SK-N-DZ (cell line): ENCODE measurements at regions not wholly inside any gene's neighbourhood (a gene's known extent, or its start where the extent isn't known, plus 50 kb on each side); places are given as distances from the start of the nearest gene placed in this dataset.
"Not testable (repeated sequence)": the region's sequence is repeated elsewhere in the genome, so short reads cannot be mapped to it uniquely, and the experiment has no call there.

ENCODE experiments used
- DNase-seq: peaks from one replicate; pipeline ENCODE4 v3.0.0-alpha.2; 2015; ENCODE audit warnings: low spot score

DNA sequence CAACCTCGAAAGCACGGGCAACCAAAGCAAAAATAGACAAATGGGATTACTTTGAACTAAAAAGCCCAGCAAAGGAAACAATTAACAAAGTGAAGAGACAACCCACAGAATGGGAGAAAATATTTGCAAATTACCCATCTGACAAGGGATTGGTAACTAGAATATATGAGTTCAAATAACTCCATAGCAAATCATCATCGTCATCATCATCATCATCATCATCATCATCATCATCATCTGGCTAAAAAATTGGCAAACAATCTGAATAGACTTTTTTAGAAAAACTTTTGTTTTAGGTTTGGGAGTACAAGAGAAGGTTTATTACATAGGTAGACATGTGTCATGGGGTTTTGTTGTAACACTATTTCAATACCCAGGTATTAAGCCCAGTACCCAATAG, 1239.3 kb upstream of the FAM98A start:
- DNase-seq: no peak

DNA sequence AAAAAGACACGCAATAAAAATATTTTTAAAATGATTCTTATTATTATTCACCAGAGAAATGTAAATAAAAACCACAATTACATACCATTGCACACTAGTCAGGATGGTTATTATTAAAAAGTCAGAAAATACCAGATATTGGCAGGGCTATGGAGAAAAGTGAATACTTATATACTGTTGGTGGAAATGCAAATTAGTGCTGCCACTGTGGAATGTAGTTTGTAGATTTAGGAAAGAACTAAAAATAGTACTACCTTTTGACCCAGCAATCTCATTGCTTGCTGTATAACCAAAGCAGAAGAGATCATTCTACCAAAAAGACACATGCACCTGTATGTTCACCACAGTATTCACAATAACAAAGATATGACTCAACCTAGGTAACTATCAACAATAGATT, 1237.3 kb upstream of the FAM98A start:
- no peak for DNase-seq

DNA sequence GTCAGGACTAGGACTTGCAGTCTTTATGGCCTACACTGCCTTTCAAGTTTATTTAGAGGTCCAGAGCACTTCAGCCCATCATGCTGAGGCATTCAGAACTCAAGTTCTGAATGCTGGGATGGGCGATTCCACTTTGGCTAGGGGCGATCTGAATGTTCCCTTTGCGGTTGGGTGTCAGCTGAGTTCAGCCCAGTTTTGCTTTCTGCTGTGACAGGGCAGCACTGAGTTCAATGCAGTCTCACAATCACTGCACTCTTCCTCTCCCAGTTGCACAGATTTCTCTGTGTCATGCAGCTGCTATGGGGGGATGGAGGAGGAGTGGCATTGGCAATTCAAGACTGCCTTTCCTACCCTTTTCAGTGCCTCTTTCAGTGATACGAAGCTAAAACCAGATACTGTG, 1232.0 kb upstream of the FAM98A start:
- DNase-seq: no peak

DNA sequence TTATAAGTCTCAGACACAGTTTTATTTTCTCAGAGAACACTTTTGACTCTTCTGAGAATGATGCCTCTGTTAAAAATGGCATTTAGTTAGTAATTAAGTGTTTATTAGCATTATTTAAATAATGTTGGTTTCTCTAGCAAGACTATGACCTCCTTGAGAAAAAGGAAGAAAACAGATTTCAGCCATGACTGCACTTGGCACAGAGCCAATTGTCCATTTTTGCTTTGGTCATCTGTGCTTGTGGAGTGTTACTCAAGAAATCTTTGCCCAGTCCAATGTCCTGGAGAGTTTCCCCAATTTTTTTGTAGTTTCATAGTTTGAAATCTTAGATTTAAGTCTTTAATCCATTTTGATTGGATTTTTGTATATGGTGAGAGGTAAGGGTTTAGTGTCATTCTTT, 1229.4 kb upstream of the FAM98A start:
- no peak for DNase-seq

DNA sequence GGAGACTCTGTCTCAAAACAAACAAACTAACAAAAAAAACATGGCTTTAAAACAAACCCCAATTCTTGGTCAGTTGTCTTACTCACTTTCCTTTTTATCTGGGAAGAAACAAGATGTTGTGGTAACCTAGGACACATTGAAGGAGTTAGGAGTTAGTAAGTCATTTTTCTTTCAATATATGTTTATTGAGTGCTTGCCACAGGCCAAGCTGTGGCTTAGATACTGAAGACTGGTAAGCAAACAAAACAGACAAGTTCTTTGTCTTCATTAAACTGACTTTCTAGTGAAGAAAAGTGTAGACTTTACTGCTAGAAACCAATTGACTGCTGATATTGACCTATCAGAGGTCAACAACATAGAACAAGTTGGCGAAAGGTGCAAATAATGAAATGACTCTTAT, 1228.3 kb upstream of the FAM98A start:
- no peak for DNase-seq

DNA sequence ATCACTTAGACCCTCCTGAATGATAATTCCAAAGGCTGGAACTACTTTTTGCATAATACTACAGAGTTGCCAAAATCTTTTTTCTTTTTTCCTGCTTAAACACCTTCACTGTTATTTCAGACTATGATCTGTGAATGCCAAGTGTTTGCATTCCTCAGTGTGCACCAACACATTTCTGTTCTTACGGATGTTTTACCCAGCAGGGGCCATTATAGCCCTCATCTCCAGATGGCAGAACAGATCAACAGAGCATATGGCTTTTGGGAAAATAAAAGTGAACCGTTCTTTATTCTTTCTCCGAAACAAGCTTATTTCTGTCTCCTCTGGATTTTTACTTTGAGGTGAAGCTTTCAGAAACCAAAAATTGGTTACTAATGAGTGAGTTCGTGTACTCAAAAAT, 1226.6 kb upstream of the FAM98A start:
- DNase-seq: no peak

DNA sequence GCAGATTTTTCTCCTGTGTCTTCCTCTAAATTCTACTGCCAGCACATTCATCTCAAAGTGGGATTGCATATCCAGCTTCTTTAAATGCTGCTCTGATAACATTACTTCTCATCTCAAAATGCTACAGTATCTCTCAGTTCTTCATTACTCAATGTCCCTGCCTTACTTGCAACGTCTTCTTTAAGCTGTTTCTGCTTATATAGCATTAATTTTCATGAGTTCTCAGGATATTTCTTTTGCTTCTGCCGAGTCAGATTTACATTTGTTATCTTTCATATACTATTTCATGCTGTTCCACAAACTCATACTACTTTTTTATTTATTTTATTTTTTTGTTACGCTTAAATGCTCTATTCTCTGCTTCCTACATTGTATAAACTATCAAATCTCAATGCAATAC, 1223.5 kb upstream of the FAM98A start:
- no peak for DNase-seq

DNA sequence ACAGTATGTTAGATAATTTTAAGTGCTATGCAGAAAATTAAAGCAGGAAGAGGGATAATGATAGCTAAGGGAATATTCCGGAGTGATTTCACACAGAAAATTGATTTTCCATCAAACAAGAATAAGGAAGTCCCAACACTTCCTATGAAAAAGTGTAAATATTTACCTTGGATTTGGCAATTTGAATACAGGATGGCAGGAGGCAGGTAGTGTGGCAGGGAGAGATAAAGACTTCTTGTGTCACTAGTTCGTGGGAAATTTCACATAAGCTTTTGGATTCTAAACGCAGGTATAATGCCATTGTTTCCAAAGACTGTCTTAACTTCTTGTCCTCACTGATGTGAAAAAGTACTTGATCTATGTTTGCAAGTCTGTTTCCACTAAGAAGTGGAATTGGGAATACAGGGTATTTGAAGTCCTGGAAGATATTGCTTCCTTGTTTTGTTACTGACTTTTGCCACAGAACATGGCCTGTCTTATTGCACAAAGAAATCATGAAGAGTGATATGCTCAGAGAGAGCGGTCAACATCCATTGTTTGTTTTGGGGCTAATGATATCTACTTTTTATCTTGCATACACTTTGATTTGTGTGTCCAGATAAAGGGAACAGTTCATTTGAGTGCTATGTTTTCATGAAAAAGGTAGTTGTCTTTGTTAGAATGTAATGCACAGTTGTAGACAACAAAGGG, 1216.1 kb upstream of the FAM98A start:
- DNase-seq: no peak

DNA sequence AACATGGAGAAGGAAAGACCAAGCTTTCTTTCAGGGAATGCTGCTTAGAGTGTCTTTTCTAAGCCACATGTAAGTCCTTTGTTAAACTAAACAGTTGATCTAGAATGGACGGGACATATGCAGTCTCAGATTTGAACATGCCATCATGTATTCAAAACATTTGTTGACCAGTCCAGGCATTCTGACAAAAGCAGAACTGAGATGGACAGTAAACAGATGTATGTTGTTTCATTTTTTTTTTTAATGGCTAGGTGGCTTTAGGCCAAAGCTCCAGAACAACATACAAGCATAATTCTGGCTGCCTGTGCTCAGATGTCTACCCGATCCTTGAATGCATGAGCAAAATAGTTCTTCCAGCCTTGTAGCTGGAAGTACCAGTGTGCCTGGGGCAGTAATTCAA, 1211.4 kb upstream of the FAM98A start:
- no peak for DNase-seq

DNA sequence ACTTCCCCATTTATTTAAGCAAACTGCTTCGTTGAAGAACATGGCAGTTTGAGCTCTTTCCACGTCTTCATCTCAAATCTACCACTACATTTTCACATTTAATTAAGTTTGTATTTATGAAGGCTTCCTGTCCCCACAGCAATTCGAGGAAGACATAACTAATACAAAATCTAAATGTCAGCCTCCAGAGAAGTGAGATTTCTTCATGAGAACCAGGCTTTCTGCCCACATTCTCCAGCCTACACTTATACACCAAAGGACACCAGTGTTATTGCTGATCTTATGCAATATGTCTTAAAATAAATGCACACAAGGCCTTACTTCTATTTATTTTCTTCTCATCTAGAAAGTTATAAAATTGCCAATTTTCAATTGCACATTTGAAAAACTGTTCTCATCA, 1209.3 kb upstream of the FAM98A start:
- no peak for DNase-seq

DNA sequence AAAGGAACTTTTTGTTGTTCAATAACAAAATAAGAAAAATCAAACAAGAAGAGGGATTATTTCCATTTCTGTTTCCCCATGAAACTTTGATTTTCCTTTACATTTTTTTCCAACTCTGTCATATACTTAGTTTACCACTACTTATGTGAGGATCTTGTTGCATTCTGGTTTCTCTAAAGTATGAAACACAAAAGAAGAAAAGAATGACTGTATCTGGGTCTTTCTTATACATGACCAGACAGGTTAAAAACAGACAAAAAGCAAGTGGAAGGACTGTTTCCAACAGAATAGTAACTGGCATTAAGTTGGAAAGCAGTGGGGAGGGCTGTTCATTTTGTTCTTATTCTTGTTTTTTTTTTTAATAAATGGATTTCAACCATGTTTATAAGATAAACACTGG, 1207.8 kb upstream of the FAM98A start:
- no peak for DNase-seq

DNA sequence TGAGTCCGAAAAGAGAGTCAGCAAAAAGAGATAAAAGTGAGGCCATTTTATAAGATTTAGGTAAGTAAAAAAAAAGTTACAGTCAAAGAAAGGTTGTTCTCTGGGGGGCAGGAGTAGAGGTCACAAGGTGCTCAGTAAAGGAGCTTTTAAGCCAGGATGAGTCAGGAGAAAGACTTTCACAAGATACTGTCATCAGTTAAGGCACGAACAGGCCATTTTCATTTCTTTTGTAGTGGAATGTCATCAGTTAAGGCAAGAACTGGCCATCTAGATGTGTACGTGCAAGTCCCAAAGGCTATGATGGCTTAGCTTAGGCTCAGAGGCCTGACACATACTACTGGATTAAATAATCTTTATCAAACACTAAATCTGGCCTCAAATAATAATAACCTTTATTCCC, 1207.3 kb upstream of the FAM98A start:
- DNase-seq: no peak

DNA sequence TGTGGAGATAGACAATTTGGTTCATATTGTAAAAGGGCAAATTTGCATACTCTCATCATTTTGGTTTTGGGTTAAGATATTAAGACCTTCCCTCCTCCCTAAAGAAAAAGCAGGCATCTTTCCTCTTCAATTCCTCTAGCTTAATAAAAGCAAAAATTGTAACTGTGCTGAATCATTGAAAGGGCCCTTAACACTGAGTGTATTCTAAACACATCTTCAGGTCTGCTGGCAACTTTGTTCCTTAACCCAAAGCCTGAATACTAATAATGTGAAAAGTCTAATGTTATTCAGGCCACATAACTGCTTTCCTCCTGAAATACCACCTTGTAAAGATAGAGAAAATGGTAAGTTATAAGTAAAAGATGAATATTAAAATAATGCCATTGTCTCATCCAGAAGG, 1200.5 kb upstream of the FAM98A start:
- no peak for DNase-seq

DNA sequence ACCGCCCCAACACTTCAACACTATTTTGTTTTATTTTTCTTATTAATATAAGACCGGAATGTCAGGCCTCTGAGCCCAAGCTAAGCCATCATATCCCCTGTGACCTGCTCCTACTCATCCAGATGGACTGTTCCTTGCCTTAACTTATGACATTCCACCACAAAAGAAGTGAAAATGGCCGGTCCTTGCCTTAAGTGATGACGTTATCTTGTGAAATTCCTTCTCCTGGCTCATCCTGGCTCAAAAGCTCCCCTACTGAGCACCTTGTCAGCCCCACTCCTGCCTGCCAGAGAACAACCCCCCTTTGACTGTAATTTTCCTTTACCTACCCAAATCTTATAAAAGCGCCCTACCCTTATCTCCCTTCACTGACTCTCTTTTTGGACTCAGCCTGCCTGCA, 1196.5 kb upstream of the FAM98A start:
- DNase-seq: not testable (repeated sequence)

DNA sequence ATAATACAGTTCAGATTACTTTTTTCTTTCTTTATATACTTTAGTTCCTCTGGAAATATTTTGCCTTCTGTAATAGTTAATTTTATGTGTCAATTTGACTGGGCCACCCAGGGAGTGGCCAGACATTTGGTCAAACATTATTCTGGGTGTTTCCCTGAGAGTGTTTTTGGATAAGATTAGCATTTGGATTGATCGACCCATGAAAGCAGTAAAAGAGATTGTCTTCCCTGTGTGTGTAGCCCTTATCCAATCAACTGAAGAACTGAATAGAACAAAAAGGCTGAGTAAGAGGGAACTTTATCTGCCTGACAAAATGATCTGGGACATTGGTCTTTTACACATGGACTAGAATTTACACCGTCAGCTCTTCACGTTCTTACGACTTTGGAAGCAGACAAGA, 1190.1 kb upstream of the FAM98A start:
- DNase-seq: no peak

DNA sequence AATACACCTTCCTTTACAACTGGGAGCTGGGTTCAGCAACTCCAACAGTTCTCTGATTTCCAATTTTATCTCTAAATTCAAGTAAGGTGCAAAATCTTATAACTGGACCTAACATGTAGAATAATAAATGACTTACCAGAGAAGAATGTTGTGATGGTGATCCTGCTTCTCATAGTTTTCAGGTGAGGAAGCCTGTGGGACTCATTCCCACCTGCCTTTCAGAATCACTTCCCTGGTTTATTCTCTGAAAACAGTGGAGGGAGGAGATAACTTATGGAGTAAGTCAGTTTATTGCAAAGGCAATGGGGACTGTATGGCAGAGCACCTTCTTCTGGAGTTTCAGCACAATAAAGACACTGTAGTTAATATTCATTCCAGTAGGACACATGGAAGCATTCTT, 1188.2 kb upstream of the FAM98A start:
- DNase-seq: no peak

DNA sequence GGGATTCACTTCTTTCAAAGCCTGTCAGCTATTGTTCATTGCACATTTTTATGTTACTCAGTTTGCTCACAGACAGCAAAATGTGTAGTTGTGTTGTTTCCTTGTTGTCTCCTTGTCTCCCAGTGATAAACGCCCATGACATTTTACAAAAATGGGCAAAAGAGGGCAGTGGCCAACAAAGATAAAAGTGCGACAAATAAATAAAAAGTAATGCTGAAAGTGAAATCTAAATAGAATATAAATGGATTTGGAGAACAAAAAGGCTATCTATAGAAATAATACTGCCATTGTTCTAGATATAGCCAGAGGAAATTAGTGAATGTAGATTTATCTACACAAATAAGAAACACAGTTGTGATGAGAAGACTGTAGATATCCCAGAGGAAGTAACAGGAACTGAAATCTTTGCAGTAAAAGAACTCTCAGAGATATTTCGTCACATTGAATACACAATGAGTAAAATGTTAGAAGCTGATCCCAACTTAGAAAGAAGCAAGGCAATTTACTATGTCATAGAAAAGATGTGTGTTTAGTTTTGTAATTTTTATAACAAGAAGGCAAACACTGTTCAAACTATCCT, 1186.2 kb upstream of the FAM98A start:
- DNase-seq: no peak

DNA sequence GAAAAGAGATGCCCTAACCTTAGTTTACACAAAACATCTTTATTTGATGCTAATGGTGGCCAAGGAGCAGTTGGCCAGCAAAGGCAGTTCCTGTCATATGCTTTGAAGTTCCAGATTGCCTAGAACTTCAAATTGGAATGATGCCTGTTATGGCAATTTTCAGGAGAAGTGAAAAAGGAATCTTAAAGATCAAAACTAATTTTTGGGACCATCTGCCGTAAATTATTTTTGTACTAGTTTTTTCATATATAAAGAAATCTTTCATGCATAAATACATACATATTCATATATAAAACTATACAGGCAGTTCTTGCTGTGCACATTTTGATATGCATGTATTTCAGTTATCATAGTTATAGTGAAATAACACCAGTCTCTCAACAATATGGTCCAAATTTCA, 1185.6 kb upstream of the FAM98A start:
- DNase-seq: no peak

DNA sequence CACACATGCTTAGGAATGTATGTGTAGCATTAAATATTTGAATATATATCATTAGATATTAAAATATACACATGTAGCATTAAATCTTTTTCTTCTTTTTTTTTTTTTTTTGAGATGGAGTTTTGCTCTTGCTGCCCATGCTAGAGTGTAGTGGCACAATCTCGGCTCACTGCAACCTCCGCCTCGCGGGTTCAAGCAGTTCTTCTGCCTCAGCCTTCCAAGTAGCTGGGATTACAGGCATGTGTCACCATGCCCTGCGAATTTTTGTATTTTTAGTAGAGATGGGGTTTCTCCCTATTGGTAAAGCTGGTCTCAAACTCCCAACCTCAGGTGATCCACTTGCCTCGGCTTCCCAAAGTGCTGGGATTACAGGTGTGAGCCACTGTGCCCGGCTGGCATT, 1151.6 kb upstream of the FAM98A start:
- DNase-seq: not testable (repeated sequence)

DNA sequence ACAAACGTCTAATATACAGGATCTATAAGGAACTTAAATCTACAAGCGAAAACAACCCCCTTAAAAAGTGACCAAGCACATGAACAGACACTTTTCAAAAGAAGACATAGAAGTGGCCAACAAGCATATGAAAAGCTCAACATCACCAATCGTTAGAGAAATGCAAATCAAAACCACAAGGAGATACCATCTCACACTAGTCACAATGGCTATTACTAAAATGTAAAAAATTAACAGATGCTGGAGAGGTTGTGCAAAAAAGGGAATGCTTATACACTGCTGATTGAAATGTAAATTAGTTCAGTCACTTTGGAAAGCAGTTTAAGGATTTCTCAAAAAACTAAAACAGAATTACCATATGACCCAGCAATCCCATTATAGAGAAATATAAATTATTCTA, 1148.5 kb upstream of the FAM98A start:
- DNase-seq: no peak

DNA sequence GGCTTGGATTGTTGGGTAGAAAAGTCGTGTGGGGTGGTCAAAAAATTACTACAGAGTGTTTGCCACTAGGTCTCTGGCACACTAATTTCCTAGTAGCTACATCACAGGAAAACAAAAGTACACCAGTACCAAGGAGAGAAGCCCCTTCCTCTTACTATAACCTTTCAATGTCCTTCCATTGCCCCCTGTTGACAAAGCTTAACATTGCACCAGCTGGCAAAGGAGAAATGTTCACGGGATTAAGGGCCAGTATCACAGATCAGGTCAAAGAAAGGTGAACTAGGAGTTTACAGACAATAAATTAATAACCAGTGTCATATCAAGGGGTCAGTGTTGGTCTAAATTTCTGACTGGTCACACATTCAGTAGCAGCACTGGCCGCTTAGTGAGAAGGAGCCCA, 1139.6 kb upstream of the FAM98A start:
- no peak for DNase-seq

DNA sequence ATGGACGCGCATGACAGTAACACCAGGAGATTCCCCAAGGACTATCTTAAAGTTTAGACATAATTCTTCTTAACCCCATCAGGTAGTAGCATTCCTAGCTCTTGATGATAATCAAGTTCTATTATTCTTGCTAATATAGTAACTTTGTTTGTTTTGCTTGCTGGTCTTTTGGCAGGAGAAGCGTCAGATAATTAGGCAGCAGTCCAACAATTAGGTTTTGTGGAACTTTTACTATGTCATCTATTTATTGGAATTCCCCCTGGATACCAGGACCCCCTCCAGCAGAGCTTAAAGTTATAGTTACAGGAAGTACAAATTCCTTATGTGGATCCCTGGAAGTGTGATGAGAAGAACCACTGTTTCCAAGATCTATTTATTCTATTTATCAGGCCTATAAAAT, 1138.0 kb upstream of the FAM98A start:
- no peak for DNase-seq

DNA sequence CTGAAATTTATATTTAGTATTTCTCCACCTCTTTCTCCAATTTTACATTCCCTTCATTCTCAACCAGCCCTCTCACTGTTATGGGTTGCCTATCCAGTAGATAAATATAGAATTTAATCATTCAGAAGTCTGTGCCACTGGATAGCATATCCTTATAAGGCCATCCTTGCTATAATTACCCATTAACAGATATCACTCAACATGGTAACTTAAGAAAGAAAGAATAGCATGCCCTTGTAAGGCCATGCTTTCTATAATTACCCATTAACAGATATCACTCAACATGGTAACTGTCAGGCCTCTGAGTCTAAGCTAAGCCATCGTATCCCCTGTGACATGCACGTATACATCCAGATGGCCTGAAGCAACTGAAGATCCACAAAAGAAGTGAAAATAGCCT, 1137.4 kb upstream of the FAM98A start:
- peak; percentile 21 for DNase-seq

DNA sequence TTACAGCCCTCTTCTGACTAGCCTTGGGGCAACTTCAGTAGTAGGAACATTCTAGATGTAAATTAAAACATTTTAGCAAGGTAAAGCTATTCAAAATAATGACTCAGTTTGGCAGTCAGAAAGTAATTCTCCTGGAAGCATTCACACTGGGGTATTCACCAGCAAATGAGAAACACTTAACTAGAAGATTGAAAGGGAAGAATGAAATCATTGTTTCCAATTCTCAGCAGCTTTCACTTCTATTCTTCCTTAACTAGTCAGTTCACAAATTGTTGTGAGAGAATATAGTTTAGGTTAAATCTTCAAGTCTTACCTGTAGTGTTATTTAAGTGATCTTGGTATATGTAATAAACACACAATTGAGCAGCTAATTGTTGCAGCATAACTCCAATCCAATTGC, 1135.6 kb upstream of the FAM98A start:
- no peak for DNase-seq
